ENCODE measurements at regions not wholly inside any gene's neighbourhood (a gene's known extent, or its start where the extent isn't known, plus 50 kb on each side); places are given as distances from the start of the nearest gene placed in this dataset.

GRCh38 chr3:64369390-64369789 is 144.1 kb upstream of the PRICKLE2 start:
- WGBS (ENCODE audit: insufficient coverage), result 100% methylated on average over 2 of the region's 3 CpGs
- TF ChIP-seq CTCF (IDR thresholded peaks at IDR 0.05), result no peak
- H3K9me3 ChIP-seq (replicated peaks in 1 of 2; ENCODE audit: control insufficient read depth in 1 of 2, insufficient read depth in 1 of 2, low read length in 2 of 2), result no peaks in the 10 kb centered on the region
- Mint-ChIP-seq H3K27ac (no peak overlapping the region), H3K4me1 (no peaks in the 10 kb centered on the region), H3K4me3 (no peak overlapping the region), H3K27me3 (ENCODE audit: low read depth in 3 of 3) (peaks cover 0 to 4% (median 3%) of the 10 kb centered on the region in 3 donors), H3K36me3 (no peaks in the 10 kb centered on the region), H3K9me3 (peaks cover 0 to 2% (median 0%) of the 10 kb centered on the region in 7 donors)
- H3K27ac ChIP-seq (ENCODE audit: low read depth in 1 of 2, low read length in 2 of 2), result no peak overlapping the region
- H4K20me1 ChIP-seq (ENCODE audit: insufficient read depth, low read length), result no peaks in the 10 kb centered on the region
- H3K4me3 ChIP-seq (replicated peaks in 1 of 3; ENCODE audit: low read depth in 2 of 3, low read length in 3 of 3), result no peak overlapping the region
- no peak for DNase-seq
- no peak overlapping the region for H3K4me2 ChIP-seq (replicated peaks; ENCODE audit: extremely low read depth, low read length, poor library complexity, severe bottlenecking)
- H3K36me3 ChIP-seq (replicated peaks in 1 of 2; ENCODE audit: control insufficient read depth in 1 of 2, insufficient read depth in 2 of 2, low read length in 2 of 2), result no peaks in the 10 kb centered on the region
- no peaks in the 10 kb centered on the region for H3K79me2 ChIP-seq (ENCODE audit: insufficient read depth, low read length)
- intact Hi-C loops (cut with micrococcal nuclease), result no loop called here
- H3K27me3 ChIP-seq (ENCODE audit: control insufficient read depth in 2 of 2, insufficient read depth in 2 of 2, low read length in 2 of 2), result no peaks in the 10 kb centered on the region
- no peaks in the 10 kb centered on the region for H3K4me1 ChIP-seq (ENCODE audit: control insufficient read depth in 1 of 2, insufficient read depth in 2 of 2, low read length in 2 of 2)
- H2AFZ ChIP-seq (ENCODE audit: insufficient read depth, low read depth, low read length, poor library complexity, severe bottlenecking), result no peak overlapping the region
- H3K9ac ChIP-seq (ENCODE audit: insufficient read depth, low read length, poor library complexity, severe bottlenecking), result no peak overlapping the region

GRCh38 chr3:64368257-64369020 is 143.2 kb upstream of the PRICKLE2 start:
- Histone ChIP-seq H3K9me3 (replicated peaks in 1 of 2; ENCODE audit: control insufficient read depth in 1 of 2, insufficient read depth in 1 of 2, low read length in 2 of 2) (no peaks in the 10 kb centered on the region), H3K4me1 (ENCODE audit: control insufficient read depth in 1 of 2, insufficient read depth in 2 of 2, low read length in 2 of 2) (no peaks in the 10 kb centered on the region), H3K27me3 (ENCODE audit: control insufficient read depth in 2 of 2, insufficient read depth in 2 of 2, low read length in 2 of 2) (no peaks in the 10 kb centered on the region), H3K27ac (ENCODE audit: low read depth in 1 of 2, low read length in 2 of 2) (no peak overlapping the region), H3K79me2 (ENCODE audit: insufficient read depth, low read length) (no peaks in the 10 kb centered on the region), H4K20me1 (ENCODE audit: insufficient read depth, low read length) (no peaks in the 10 kb centered on the region), H3K36me3 (replicated peaks in 1 of 2; ENCODE audit: control insufficient read depth in 1 of 2, insufficient read depth in 2 of 2, low read length in 2 of 2) (no peaks in the 10 kb centered on the region), H3K4me2 (replicated peaks; ENCODE audit: extremely low read depth, low read length, poor library complexity, severe bottlenecking) (no peak overlapping the region), H3K9ac (ENCODE audit: insufficient read depth, low read length, poor library complexity, severe bottlenecking) (no peak overlapping the region), H2AFZ (ENCODE audit: insufficient read depth, low read depth, low read length, poor library complexity, severe bottlenecking) (no peak overlapping the region), H3K4me3 (replicated peaks in 1 of 3; ENCODE audit: low read depth in 2 of 3, low read length in 3 of 3) (no peak overlapping the region)
- 77% methylated on average over 4 of the region's 10 CpGs for WGBS (ENCODE audit: insufficient coverage)
- Mint-ChIP-seq H3K4me3 (no peak overlapping the region), H3K27me3 (ENCODE audit: low read depth in 3 of 3) (peaks cover 0 to 6% (median 1%) of the 10 kb centered on the region in 3 donors), H3K9me3 (peaks cover 0 to 2% (median 0%) of the 10 kb centered on the region in 7 donors), H3K36me3 (no peaks in the 10 kb centered on the region), H3K27ac (no peak overlapping the region), H3K4me1 (no peaks in the 10 kb centered on the region)
- TF ChIP-seq CTCF (IDR thresholded peaks at IDR 0.05), result no peak
- DNase-seq, result no peak
- intact Hi-C loops (cut with micrococcal nuclease), result no loop called here

Data from CD14-positive monocyte (primary cell).